ENCODE measurements at regions not wholly inside any gene's neighbourhood (a gene's known extent, or its start where the extent isn't known, plus 50 kb on each side); places are given as distances from the start of the nearest gene placed in this dataset.

GRCh38 chr9:107740088-107740980 lies 250.8 kb upstream of the KLF4 start:
- Histone ChIP-seq H3K9ac (ENCODE audit: low read length) (no peak overlapping the region), H3K9me3 (ENCODE audit: control insufficient read depth, low read length) (no peaks in the 10 kb centered on the region), H3K4me3 (ENCODE audit: low read length) (no peak overlapping the region), H3K4me1 (ENCODE audit: control insufficient read depth, insufficient read depth, low read length) (peaks cover 31% of the 10 kb centered on the region), H3K36me3 (ENCODE audit: control insufficient read depth, insufficient read depth, low read length) (no peaks in the 10 kb centered on the region), H3K27me3 (ENCODE audit: control insufficient read depth, insufficient read depth, low read length) (no peaks in the 10 kb centered on the region)

GRCh38 chr9:107739601-107740082 lies 250.1 kb upstream of the KLF4 start:
- no peaks in the 10 kb centered on the region for H3K9me3 ChIP-seq (ENCODE audit: control insufficient read depth, low read length)
- no peak overlapping the region for H3K4me3 ChIP-seq (ENCODE audit: low read length)
- no peaks in the 10 kb centered on the region for H3K27me3 ChIP-seq (ENCODE audit: control insufficient read depth, insufficient read depth, low read length)
- H3K36me3 ChIP-seq (ENCODE audit: control insufficient read depth, insufficient read depth, low read length), result no peaks in the 10 kb centered on the region
- peaks cover 31% of the 10 kb centered on the region for H3K4me1 ChIP-seq (ENCODE audit: control insufficient read depth, insufficient read depth, low read length)
- peak overlapping the region; percentile 13 for H3K9ac ChIP-seq (ENCODE audit: low read length)

- Histone ChIP-seq H3K9ac (ENCODE audit: low read length) (no peak overlapping the region), H3K36me3 (ENCODE audit: control insufficient read depth, insufficient read depth, low read length) (no peaks in the 10 kb centered on the region), H3K4me1 (ENCODE audit: control insufficient read depth, insufficient read depth, low read length) (peaks cover 31% of the 10 kb centered on the region), H3K4me3 (ENCODE audit: low read length) (no peak overlapping the region), H3K9me3 (ENCODE audit: control insufficient read depth, low read length) (no peaks in the 10 kb centered on the region), H3K27me3 (ENCODE audit: control insufficient read depth, insufficient read depth, low read length) (no peaks in the 10 kb centered on the region)
Observed at GRCh38 chr9:107738789-107739188, 249.2 kb upstream of the KLF4 start.

GRCh38 chr9:107737987-107738743 lies 248.6 kb upstream of the KLF4 start:
- Histone ChIP-seq H3K27me3 (ENCODE audit: control insufficient read depth, insufficient read depth, low read length) (no peaks in the 10 kb centered on the region), H3K36me3 (ENCODE audit: control insufficient read depth, insufficient read depth, low read length) (no peaks in the 10 kb centered on the region), H3K9ac (ENCODE audit: low read length) (no peak overlapping the region), H3K4me3 (ENCODE audit: low read length) (no peak overlapping the region), H3K9me3 (ENCODE audit: control insufficient read depth, low read length) (no peaks in the 10 kb centered on the region), H3K4me1 (ENCODE audit: control insufficient read depth, insufficient read depth, low read length) (peaks cover 38% of the 10 kb centered on the region)

GRCh38 chr9:107737610-107737986 lies 248.0 kb upstream of the KLF4 start:
- Histone ChIP-seq H3K27me3 (ENCODE audit: control insufficient read depth, insufficient read depth, low read length) (no peaks in the 10 kb centered on the region), H3K9ac (ENCODE audit: low read length) (no peak overlapping the region), H3K4me3 (ENCODE audit: low read length) (no peak overlapping the region), H3K4me1 (ENCODE audit: control insufficient read depth, insufficient read depth, low read length) (peaks cover 43% of the 10 kb centered on the region), H3K36me3 (ENCODE audit: control insufficient read depth, insufficient read depth, low read length) (no peaks in the 10 kb centered on the region), H3K9me3 (ENCODE audit: control insufficient read depth, low read length) (no peaks in the 10 kb centered on the region)

- Histone ChIP-seq H3K9me3 (ENCODE audit: control insufficient read depth, low read length) (no peaks in the 10 kb centered on the region), H3K36me3 (ENCODE audit: control insufficient read depth, insufficient read depth, low read length) (no peaks in the 10 kb centered on the region), H3K4me3 (ENCODE audit: low read length) (no peak overlapping the region), H3K9ac (ENCODE audit: low read length) (no peak overlapping the region), H3K27me3 (ENCODE audit: control insufficient read depth, insufficient read depth, low read length) (no peaks in the 10 kb centered on the region), H3K4me1 (ENCODE audit: control insufficient read depth, insufficient read depth, low read length) (peaks cover 43% of the 10 kb centered on the region)
Observed at GRCh38 chr9:107735821-107736220, 246.3 kb upstream of the KLF4 start.

- Histone ChIP-seq H3K27me3 (ENCODE audit: control insufficient read depth, insufficient read depth, low read length) (no peaks in the 10 kb centered on the region), H3K36me3 (ENCODE audit: control insufficient read depth, insufficient read depth, low read length) (no peaks in the 10 kb centered on the region), H3K9me3 (ENCODE audit: control insufficient read depth, low read length) (no peaks in the 10 kb centered on the region), H3K9ac (ENCODE audit: low read length) (no peak overlapping the region), H3K4me3 (ENCODE audit: low read length) (no peak overlapping the region), H3K4me1 (ENCODE audit: control insufficient read depth, insufficient read depth, low read length) (peaks cover 30% of the 10 kb centered on the region)
Observed at GRCh38 chr9:107734256-107735013, 244.9 kb upstream of the KLF4 start.

GRCh38 chr9:107733523-107733894 lies 243.9 kb upstream of the KLF4 start:
- H3K9me3 ChIP-seq (ENCODE audit: control insufficient read depth, low read length), result no peaks in the 10 kb centered on the region
- H3K36me3 ChIP-seq (ENCODE audit: control insufficient read depth, insufficient read depth, low read length), result no peaks in the 10 kb centered on the region
- peaks cover 24% of the 10 kb centered on the region for H3K4me1 ChIP-seq (ENCODE audit: control insufficient read depth, insufficient read depth, low read length)
- peak overlapping the region; percentile 25 for H3K4me3 ChIP-seq (ENCODE audit: low read length)
- peak overlapping the region; percentile 56 for H3K9ac ChIP-seq (ENCODE audit: low read length)
- H3K27me3 ChIP-seq (ENCODE audit: control insufficient read depth, insufficient read depth, low read length), result no peaks in the 10 kb centered on the region

GRCh38 chr9:107732781-107733522 lies 243.4 kb upstream of the KLF4 start:
- peak overlapping the region; percentile 25 for H3K4me3 ChIP-seq (ENCODE audit: low read length)
- H3K9me3 ChIP-seq (ENCODE audit: control insufficient read depth, low read length), result no peaks in the 10 kb centered on the region
- H3K9ac ChIP-seq (ENCODE audit: low read length), result peak overlapping the region; percentile 56
- H3K4me1 ChIP-seq (ENCODE audit: control insufficient read depth, insufficient read depth, low read length), result peaks cover 19% of the 10 kb centered on the region
- no peaks in the 10 kb centered on the region for H3K36me3 ChIP-seq (ENCODE audit: control insufficient read depth, insufficient read depth, low read length)
- H3K27me3 ChIP-seq (ENCODE audit: control insufficient read depth, insufficient read depth, low read length), result no peaks in the 10 kb centered on the region

- peaks cover 15% of the 10 kb centered on the region for H3K4me1 ChIP-seq (ENCODE audit: control insufficient read depth, insufficient read depth, low read length)
- no peak overlapping the region for H3K9ac ChIP-seq (ENCODE audit: low read length)
- no peak overlapping the region for H3K4me3 ChIP-seq (ENCODE audit: low read length)
- no peaks in the 10 kb centered on the region for H3K27me3 ChIP-seq (ENCODE audit: control insufficient read depth, insufficient read depth, low read length)
- H3K9me3 ChIP-seq (ENCODE audit: control insufficient read depth, low read length), result no peaks in the 10 kb centered on the region
- H3K36me3 ChIP-seq (ENCODE audit: control insufficient read depth, insufficient read depth, low read length), result no peaks in the 10 kb centered on the region
Observed at GRCh38 chr9:107731115-107731762, 241.7 kb upstream of the KLF4 start.

GRCh38 chr9:107730666-107731065 lies 241.1 kb upstream of the KLF4 start:
- H3K27me3 ChIP-seq (ENCODE audit: control insufficient read depth, insufficient read depth, low read length), result no peaks in the 10 kb centered on the region
- H3K4me1 ChIP-seq (ENCODE audit: control insufficient read depth, insufficient read depth, low read length), result peaks cover 15% of the 10 kb centered on the region
- H3K9ac ChIP-seq (ENCODE audit: low read length), result no peak overlapping the region
- H3K9me3 ChIP-seq (ENCODE audit: control insufficient read depth, low read length), result no peaks in the 10 kb centered on the region
- no peaks in the 10 kb centered on the region for H3K36me3 ChIP-seq (ENCODE audit: control insufficient read depth, insufficient read depth, low read length)
- H3K4me3 ChIP-seq (ENCODE audit: low read length), result no peak overlapping the region

All from mucosa of stomach (tissue), 1 donor.